Panc1 (cell line): ENCODE measurements at regions not wholly inside any gene's neighbourhood (a gene's known extent, or its start where the extent isn't known, plus 50 kb on each side); places are given as distances from the start of the nearest gene placed in this dataset.

Source experiments
- ATAC-seq: fragments of 200-7000 bp; cut with Tn5 transposase; 2 replicates; pipeline ENCODE4 v1.9.1; 2020; ENCODE audit warnings: mild to moderate bottlenecking, moderate library complexity
- BruUV-seq: library from RNA; stranded (reverse); fragments of 400-500 nt; replicated peaks from 2 replicates; lab custom pipeline; 2021; lab: Mats Ljungman, UMichigan
- CTCF ChIA-PET: fragments of 300-600 bp; sonication (Branson Sonifier 250); formaldehyde crosslinking; loops from one replicate; lab custom pipeline; 2022; ENCODE audit warnings: antibody characterized with exemption; lab: Charles Lee
- POLR2A ChIA-PET: fragments of 300-600 bp; sonication (Branson Sonifier 250); formaldehyde crosslinking; loops from one replicate; lab custom pipeline; 2022; ENCODE audit warnings: antibody characterized with exemption; lab: Charles Lee
- DNase-seq: peaks from one replicate; pipeline ENCODE4 v3.0.0-alpha.2; 2010; ENCODE audit warnings: low read depth, low spot score
- H3K27ac ChIP-seq: 2 replicates; pipeline ENCODE4 v1.5.1; 2011; ENCODE audit warnings: mild to moderate bottlenecking, low read length, inconsistent platforms
- H3K27me3 ChIP-seq: fragments of 200-500 bp; sonication (Bioruptor generic); 2 replicates; pipeline ENCODE4 v1.6.0; 2014; ENCODE audit warnings: low read length, inconsistent platforms; ENCODE audit not compliant: control insufficient read depth, insufficient read depth
- H3K36me3 ChIP-seq: fragments of 200-500 bp; sonication (Bioruptor generic); 2 replicates; pipeline ENCODE4 v1.5.1; 2014; ENCODE audit warnings: inconsistent platforms, mild to moderate bottlenecking, low read length, moderate library complexity; ENCODE audit not compliant: control insufficient read depth, insufficient read depth
- H3K4me1 ChIP-seq: 2 replicates; pipeline ENCODE4 v1.5.1; 2011; ENCODE audit warnings: inconsistent platforms, mild to moderate bottlenecking, low read length, moderate library complexity; ENCODE audit not compliant: control insufficient read depth, insufficient read depth
- H3K4me3 ChIP-seq, 2 experiments: 2 replicates each; pipeline ENCODE4 v1.5.1; 2011 to 2012; ENCODE audit warnings: low read depth in 2 of 2, low read length in 2 of 2, mild to moderate bottlenecking in 2 of 2, inconsistent platforms in 1 of 2, moderate library complexity in 1 of 2
- H3K9me3 ChIP-seq: fragments of 200-500 bp; sonication (Bioruptor generic); 2 replicates; pipeline ENCODE4 v1.5.1; 2014; ENCODE audit warnings: low read depth, mild to moderate bottlenecking, inconsistent platforms, low read length, moderate library complexity; ENCODE audit not compliant: control insufficient read depth, insufficient read depth
- POLR2AphosphoS5 ChIP-seq: IDR thresholded peaks from 2 replicates; pipeline ENCODE4 v1.6.1; 2012; ENCODE audit warnings: mild to moderate bottlenecking, low read depth, low read length, moderate library complexity
- SIN3A ChIP-seq: IDR thresholded peaks from 2 replicates; pipeline ENCODE4 v1.6.1; 2012; ENCODE audit warnings: low read depth, mild to moderate bottlenecking, low read length, moderate library complexity, borderline replicate concordance; ENCODE audit not compliant: insufficient read depth
- TCF7L2 ChIP-seq: IDR thresholded peaks from 2 replicates; pipeline ENCODE4 v1.6.1; 2011; ENCODE audit warnings: mild to moderate bottlenecking, low read depth, low read length, inconsistent platforms
- in situ Hi-C: cut with HindIII; loops from 2 replicates; pipeline ENCODE4 v1.10.0; 2016; ENCODE audit warnings: low sequenced_read_pairs, low pct_unique_long_range_greater_than_20kb
- intact Hi-C: fragments of 100-400 bp; cut with micrococcal nuclease; formaldehyde crosslinking; loops from one replicate; pipeline ENCODE4 v1.10.0; 2022; ENCODE audit not compliant: unreplicated experiment
- TF ChIP-seq, protein P1 (sequence below): fragments of 450-650 bp; IDR thresholded peaks from 2 replicates; pipeline ENCODE4 v1.5.1; 2017; ENCODE audit warnings: mild to moderate bottlenecking
- TF ChIP-seq, protein P2 (sequence below), 2 experiments: IDR thresholded peaks; 2 replicates each; pipeline ENCODE4 v1.6.1; 2011 to 2012; ENCODE audit warnings: low read depth in 2 of 2, control low read depth in 1 of 2, low read length in 1 of 2, mild to moderate bottlenecking in 1 of 2, moderate library complexity in 1 of 2; ENCODE audit not compliant: insufficient read depth in 1 of 2

- intact Hi-C loops, result no loop called here
- Histone ChIP-seq H3K27ac (no peak overlapping the region), H3K4me1 (peaks cover 7% of the 10 kb centered on the region), H3K27me3 (no peaks in the 10 kb centered on the region; the same call in 1 of the 2 replicates), H3K9me3 (no peaks in the 10 kb centered on the region), H3K36me3 (no peaks in the 10 kb centered on the region; the same call in 1 of the 2 replicates), H3K4me3 (no peak overlapping the region)
- DNase-seq (no peak), ATAC-seq (no peak)
- ChIA-PET CTCF (no interaction called here), POLR2A (no interaction called here)
- TF ChIP-seq, protein P1, sequence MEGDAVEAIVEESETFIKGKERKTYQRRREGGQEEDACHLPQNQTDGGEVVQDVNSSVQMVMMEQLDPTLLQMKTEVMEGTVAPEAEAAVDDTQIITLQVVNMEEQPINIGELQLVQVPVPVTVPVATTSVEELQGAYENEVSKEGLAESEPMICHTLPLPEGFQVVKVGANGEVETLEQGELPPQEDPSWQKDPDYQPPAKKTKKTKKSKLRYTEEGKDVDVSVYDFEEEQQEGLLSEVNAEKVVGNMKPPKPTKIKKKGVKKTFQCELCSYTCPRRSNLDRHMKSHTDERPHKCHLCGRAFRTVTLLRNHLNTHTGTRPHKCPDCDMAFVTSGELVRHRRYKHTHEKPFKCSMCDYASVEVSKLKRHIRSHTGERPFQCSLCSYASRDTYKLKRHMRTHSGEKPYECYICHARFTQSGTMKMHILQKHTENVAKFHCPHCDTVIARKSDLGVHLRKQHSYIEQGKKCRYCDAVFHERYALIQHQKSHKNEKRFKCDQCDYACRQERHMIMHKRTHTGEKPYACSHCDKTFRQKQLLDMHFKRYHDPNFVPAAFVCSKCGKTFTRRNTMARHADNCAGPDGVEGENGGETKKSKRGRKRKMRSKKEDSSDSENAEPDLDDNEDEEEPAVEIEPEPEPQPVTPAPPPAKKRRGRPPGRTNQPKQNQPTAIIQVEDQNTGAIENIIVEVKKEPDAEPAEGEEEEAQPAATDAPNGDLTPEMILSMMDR, result no peak
- TF ChIP-seq POLR2AphosphoS5 (no peak), SIN3A (no peak), TCF7L2 (no peak)
- TF ChIP-seq, protein P2, sequence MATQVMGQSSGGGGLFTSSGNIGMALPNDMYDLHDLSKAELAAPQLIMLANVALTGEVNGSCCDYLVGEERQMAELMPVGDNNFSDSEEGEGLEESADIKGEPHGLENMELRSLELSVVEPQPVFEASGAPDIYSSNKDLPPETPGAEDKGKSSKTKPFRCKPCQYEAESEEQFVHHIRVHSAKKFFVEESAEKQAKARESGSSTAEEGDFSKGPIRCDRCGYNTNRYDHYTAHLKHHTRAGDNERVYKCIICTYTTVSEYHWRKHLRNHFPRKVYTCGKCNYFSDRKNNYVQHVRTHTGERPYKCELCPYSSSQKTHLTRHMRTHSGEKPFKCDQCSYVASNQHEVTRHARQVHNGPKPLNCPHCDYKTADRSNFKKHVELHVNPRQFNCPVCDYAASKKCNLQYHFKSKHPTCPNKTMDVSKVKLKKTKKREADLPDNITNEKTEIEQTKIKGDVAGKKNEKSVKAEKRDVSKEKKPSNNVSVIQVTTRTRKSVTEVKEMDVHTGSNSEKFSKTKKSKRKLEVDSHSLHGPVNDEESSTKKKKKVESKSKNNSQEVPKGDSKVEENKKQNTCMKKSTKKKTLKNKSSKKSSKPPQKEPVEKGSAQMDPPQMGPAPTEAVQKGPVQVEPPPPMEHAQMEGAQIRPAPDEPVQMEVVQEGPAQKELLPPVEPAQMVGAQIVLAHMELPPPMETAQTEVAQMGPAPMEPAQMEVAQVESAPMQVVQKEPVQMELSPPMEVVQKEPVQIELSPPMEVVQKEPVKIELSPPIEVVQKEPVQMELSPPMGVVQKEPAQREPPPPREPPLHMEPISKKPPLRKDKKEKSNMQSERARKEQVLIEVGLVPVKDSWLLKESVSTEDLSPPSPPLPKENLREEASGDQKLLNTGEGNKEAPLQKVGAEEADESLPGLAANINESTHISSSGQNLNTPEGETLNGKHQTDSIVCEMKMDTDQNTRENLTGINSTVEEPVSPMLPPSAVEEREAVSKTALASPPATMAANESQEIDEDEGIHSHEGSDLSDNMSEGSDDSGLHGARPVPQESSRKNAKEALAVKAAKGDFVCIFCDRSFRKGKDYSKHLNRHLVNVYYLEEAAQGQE (IDR thresholded peaks at IDR 0.05; ENCODE audit: insufficient read depth in 1 of 2, low read depth in 2 of 2, low read length in 1 of 2), result no peak
- in situ Hi-C loops, result no loop called here
- no TSS peak for BruUV-seq
These were observed 83.6 kb upstream of the ALDH1L1 start for GRCh38 chr3:126263971-126264370.

GRCh38 chr3:126263539-126263938, 83.2 kb upstream of the ALDH1L1 start:
- no peak for DNase-seq
- H3K9me3 ChIP-seq, result no peaks in the 10 kb centered on the region
- H3K27ac ChIP-seq, result no peak overlapping the region
- BruUV-seq, result no TSS peak
- no peak overlapping the region for H3K4me3 ChIP-seq
- H3K36me3 ChIP-seq, result no peaks in the 10 kb centered on the region; the same call in 1 of the 2 replicates
- TF ChIP-seq, protein P2 (IDR thresholded peaks at IDR 0.05; ENCODE audit: insufficient read depth in 1 of 2, low read depth in 2 of 2, low read length in 1 of 2), result no peak
- TF ChIP-seq TCF7L2 (no peak), SIN3A (no peak), POLR2AphosphoS5 (no peak)
- TF ChIP-seq, protein P1, result no peak
- CTCF ChIA-PET, result no interaction called here
- H3K27me3 ChIP-seq, result no peaks in the 10 kb centered on the region; the same call in 1 of the 2 replicates
- H3K4me1 ChIP-seq, result peaks cover 5% of the 10 kb centered on the region
- intact Hi-C loops, result no loop called here
- POLR2A ChIA-PET, result no interaction called here
- no peak for ATAC-seq
- in situ Hi-C loops, result no loop called here
